ENCODE measurements at regions not wholly inside any gene's neighbourhood (a gene's known extent, or its start where the extent isn't known, plus 50 kb on each side); places are given as distances from the start of the nearest gene placed in this dataset.
"Not testable (repeated sequence)": the region's sequence is repeated elsewhere in the genome, so short reads cannot be mapped to it uniquely, and the experiment has no call there.

DNA sequence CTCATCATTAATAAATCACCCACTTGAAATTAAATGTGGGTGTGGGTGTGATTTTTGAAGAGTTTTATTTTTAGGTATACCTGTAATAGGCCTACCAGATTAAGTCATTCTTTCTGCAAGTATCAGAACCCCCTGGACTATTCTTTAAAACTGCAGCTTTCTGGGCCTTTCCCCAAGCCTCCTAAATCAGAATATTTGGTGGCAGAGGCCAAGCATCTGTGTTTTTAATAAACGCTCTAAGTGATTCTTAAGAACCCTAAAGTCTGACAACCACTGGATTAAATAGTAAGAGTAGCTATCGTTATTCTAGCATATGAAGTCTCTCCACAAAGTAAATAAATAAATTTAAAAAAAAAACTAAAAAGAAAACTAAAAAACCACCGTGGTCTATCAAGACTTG, 703.0 kb upstream of the NRP1 start:
- Histone ChIP-seq H3K79me2 (ENCODE audit: control insufficient read depth, insufficient read depth, low read length) (no peaks in the 10 kb centered on the region), H3K27ac (ENCODE audit: control insufficient read depth, insufficient read depth, low read length) (no peak overlapping the region), H3K36me3 (ENCODE audit: control insufficient read depth in 2 of 2, extremely low read depth in 1 of 2, insufficient read depth in 2 of 2, low read length in 2 of 2) (no peaks in the 10 kb centered on the region), H3K9me3 (ENCODE audit: control insufficient read depth, low read depth, low read length) (no peaks in the 10 kb centered on the region), H3K27me3 (ENCODE audit: control insufficient read depth, extremely low read depth, insufficient read depth, low read length) (no peaks in the 10 kb centered on the region), H3K4me1 (ENCODE audit: control insufficient read depth, extremely low read depth, insufficient read depth, low read length) (no peaks in the 10 kb centered on the region), H4K20me1 (ENCODE audit: control insufficient read depth, extremely low read depth, insufficient read depth, low read length) (no peaks in the 10 kb centered on the region), H3K4me2 (ENCODE audit: control insufficient read depth, extremely low read depth, insufficient read depth, low read depth, low read length) (no peak overlapping the region), H3K9ac (ENCODE audit: control insufficient read depth, extremely low read depth, insufficient read depth, low read length) (no peak overlapping the region), H3K4me3 (ENCODE audit: control insufficient read depth in 2 of 3, extremely low read depth in 1 of 3, insufficient read depth in 2 of 3, low read depth in 1 of 3, low read length in 3 of 3) (no peak overlapping the region), H3K9me1 (ENCODE audit: control insufficient read depth, extremely low read depth, insufficient read depth, low read length) (no peaks in the 10 kb centered on the region), H2AFZ (ENCODE audit: control insufficient read depth, low read length) (no peak overlapping the region)
- dilution Hi-C loops (cut with MboI; ENCODE audit: extremely low pct_ligation_motif_present, low sequenced_read_pairs), result no loop called here
- DNase-seq (ENCODE audit: low read depth, low spot score) (no peak), FAIRE-seq (no peak)
- TF ChIP-seq, protein P1, sequence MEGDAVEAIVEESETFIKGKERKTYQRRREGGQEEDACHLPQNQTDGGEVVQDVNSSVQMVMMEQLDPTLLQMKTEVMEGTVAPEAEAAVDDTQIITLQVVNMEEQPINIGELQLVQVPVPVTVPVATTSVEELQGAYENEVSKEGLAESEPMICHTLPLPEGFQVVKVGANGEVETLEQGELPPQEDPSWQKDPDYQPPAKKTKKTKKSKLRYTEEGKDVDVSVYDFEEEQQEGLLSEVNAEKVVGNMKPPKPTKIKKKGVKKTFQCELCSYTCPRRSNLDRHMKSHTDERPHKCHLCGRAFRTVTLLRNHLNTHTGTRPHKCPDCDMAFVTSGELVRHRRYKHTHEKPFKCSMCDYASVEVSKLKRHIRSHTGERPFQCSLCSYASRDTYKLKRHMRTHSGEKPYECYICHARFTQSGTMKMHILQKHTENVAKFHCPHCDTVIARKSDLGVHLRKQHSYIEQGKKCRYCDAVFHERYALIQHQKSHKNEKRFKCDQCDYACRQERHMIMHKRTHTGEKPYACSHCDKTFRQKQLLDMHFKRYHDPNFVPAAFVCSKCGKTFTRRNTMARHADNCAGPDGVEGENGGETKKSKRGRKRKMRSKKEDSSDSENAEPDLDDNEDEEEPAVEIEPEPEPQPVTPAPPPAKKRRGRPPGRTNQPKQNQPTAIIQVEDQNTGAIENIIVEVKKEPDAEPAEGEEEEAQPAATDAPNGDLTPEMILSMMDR (optimal IDR thresholded peaks at IDR 0.05 in 1 of 3, IDR thresholded peaks at IDR 0.05 in 1 of 3, conservative IDR thresholded peaks at IDR 0.05 in 1 of 3; ENCODE audit: extremely low read depth in 1 of 3, insufficient read depth in 2 of 3, low read length in 3 of 3), result no peak
- no peak for TF ChIP-seq EZH2 (IDR thresholded peaks at IDR 0.05; ENCODE audit: low read length)

DNA sequence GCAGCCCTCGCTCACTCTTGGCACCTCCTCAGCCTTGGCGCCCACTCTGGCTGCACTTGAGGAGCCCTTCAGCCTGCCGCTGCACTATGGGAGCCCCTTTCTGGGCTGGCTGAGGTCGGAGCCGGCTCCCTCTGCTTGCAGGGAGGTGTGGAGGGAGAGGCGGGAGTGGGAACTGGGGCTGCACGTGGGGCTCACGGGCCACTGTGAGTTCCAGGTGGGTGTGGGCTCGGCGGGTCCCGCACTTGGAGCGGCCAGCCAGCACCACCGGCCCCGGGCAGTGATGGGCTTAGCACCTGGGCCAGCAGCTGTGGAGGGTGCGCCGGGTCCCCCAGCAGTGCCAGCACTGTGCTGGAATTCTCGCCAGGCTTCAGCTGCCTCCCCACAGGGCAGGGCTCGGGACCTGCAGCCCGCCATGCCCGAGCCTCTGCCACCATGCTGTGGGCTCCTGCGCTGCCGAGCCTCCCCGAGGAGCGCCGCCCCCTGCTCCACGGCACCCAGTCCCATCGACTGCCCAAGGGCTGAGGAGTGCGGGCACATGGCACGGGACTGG, 700.8 kb upstream of the NRP1 start:
- H3K4me1 ChIP-seq (ENCODE audit: control insufficient read depth, extremely low read depth, insufficient read depth, low read length); FAIRE-seq; dilution Hi-C loops (cut with MboI; ENCODE audit: extremely low pct_ligation_motif_present, low sequenced_read_pairs): not testable (repeated sequence)

DNA sequence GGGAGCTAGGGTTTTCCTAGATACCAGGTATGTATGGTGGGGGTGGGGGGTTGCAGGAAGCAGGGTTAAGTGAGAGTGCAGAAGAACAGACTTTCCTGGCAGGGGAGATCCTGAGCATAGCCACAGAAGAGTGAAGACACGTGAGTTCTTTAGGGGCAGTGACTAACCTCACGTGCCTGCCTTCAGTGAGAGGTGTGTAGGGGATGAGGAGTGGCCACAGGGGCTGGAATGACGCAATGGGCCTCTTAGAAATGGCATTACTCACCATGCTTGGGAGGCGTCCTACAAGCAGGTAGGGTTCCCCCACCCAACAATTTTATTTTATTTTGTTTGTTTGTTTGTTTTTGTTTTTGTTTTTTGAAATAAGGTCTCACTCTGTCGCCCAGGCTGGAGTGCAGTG, 698.6 kb upstream of the NRP1 start:
- Histone ChIP-seq H3K79me2 (ENCODE audit: control insufficient read depth, insufficient read depth, low read length) (no peaks in the 10 kb centered on the region), H2AFZ (ENCODE audit: control insufficient read depth, low read length) (no peak overlapping the region), H3K4me1 (ENCODE audit: control insufficient read depth, extremely low read depth, insufficient read depth, low read length) (no peaks in the 10 kb centered on the region), H3K27ac (ENCODE audit: control insufficient read depth, insufficient read depth, low read length) (no peak overlapping the region), H4K20me1 (ENCODE audit: control insufficient read depth, extremely low read depth, insufficient read depth, low read length) (no peaks in the 10 kb centered on the region), H3K4me3 (ENCODE audit: control insufficient read depth in 2 of 3, extremely low read depth in 1 of 3, insufficient read depth in 2 of 3, low read depth in 1 of 3, low read length in 3 of 3) (no peak overlapping the region), H3K9ac (ENCODE audit: control insufficient read depth, extremely low read depth, insufficient read depth, low read length) (no peak overlapping the region), H3K9me1 (ENCODE audit: control insufficient read depth, extremely low read depth, insufficient read depth, low read length) (no peaks in the 10 kb centered on the region), H3K4me2 (ENCODE audit: control insufficient read depth, extremely low read depth, insufficient read depth, low read depth, low read length) (no peak overlapping the region), H3K36me3 (ENCODE audit: control insufficient read depth in 2 of 2, extremely low read depth in 1 of 2, insufficient read depth in 2 of 2, low read length in 2 of 2) (no peaks in the 10 kb centered on the region), H3K27me3 (ENCODE audit: control insufficient read depth, extremely low read depth, insufficient read depth, low read length) (no peaks in the 10 kb centered on the region), H3K9me3 (ENCODE audit: control insufficient read depth, low read depth, low read length) (no peaks in the 10 kb centered on the region)
- no peak for FAIRE-seq
- TF ChIP-seq, protein P1 (optimal IDR thresholded peaks at IDR 0.05 in 1 of 3, IDR thresholded peaks at IDR 0.05 in 1 of 3, conservative IDR thresholded peaks at IDR 0.05 in 1 of 3; ENCODE audit: extremely low read depth in 1 of 3, insufficient read depth in 2 of 3, low read length in 3 of 3), result no peak
- TF ChIP-seq EZH2 (IDR thresholded peaks at IDR 0.05; ENCODE audit: low read length), result no peak
- dilution Hi-C loops (cut with MboI; ENCODE audit: extremely low pct_ligation_motif_present, low sequenced_read_pairs), result no loop called here
- no peak for DNase-seq (ENCODE audit: low read depth, low spot score)

More for the DNA sequence above, 700.8 kb upstream of the NRP1 start:
- not testable (repeated sequence) for H3K27me3 ChIP-seq (ENCODE audit: control insufficient read depth, extremely low read depth, insufficient read depth, low read length); H4K20me1 ChIP-seq (ENCODE audit: control insufficient read depth, extremely low read depth, insufficient read depth, low read length); H3K4me3 ChIP-seq (ENCODE audit: control insufficient read depth in 2 of 3, extremely low read depth in 1 of 3, insufficient read depth in 2 of 3, low read depth in 1 of 3, low read length in 3 of 3); H3K9me1 ChIP-seq (ENCODE audit: control insufficient read depth, extremely low read depth, insufficient read depth, low read length); H3K9ac ChIP-seq (ENCODE audit: control insufficient read depth, extremely low read depth, insufficient read depth, low read length); H3K4me2 ChIP-seq (ENCODE audit: control insufficient read depth, extremely low read depth, insufficient read depth, low read depth, low read length); DNase-seq (ENCODE audit: low read depth, low spot score); H3K9me3 ChIP-seq (ENCODE audit: control insufficient read depth, low read depth, low read length); H3K27ac ChIP-seq (ENCODE audit: control insufficient read depth, insufficient read depth, low read length); H2AFZ ChIP-seq (ENCODE audit: control insufficient read depth, low read length); H3K79me2 ChIP-seq (ENCODE audit: control insufficient read depth, insufficient read depth, low read length); H3K36me3 ChIP-seq (ENCODE audit: control insufficient read depth in 2 of 2, extremely low read depth in 1 of 2, insufficient read depth in 2 of 2, low read length in 2 of 2)

All from keratinocyte (primary cell).